Calu3 (cell line): ENCODE measurements at regions not wholly inside any gene's neighbourhood (a gene's known extent, or its start where the extent isn't known, plus 50 kb on each side); places are given as distances from the start of the nearest gene placed in this dataset.
"Not testable (repeated sequence)": the region's sequence is repeated elsewhere in the genome, so short reads cannot be mapped to it uniquely, and the experiment has no call there.

Experiments
- BruUV-seq: library from RNA; stranded (reverse); fragments of 400-500 nt; replicated peaks from 2 replicates; lab custom pipeline; 2021; lab: Mats Ljungman, UMichigan
- CTCF ChIA-PET: fragments of 300-600 bp; sonication (Branson Sonifier 250); formaldehyde crosslinking; loops from one replicate; lab custom pipeline; 2022; ENCODE audit warnings: antibody characterized with exemption; lab: Charles Lee
- DNase-seq: peaks from one replicate; pipeline ENCODE4 v3.0.0; 2022
- H3K27ac Mint-ChIP-seq: one replicate; pipeline ENCODE4 v1.8.0; 2022; ENCODE audit warnings: mixed read lengths; ENCODE audit not compliant: unreplicated experiment
- H3K27me3 Mint-ChIP-seq: one replicate; pipeline ENCODE4 v1.8.0; 2022; ENCODE audit warnings: mixed read lengths; ENCODE audit not compliant: unreplicated experiment
- H3K36me3 Mint-ChIP-seq: one replicate; pipeline ENCODE4 v1.8.0; 2022; ENCODE audit warnings: mild to moderate bottlenecking, moderate library complexity, mixed read lengths; ENCODE audit not compliant: insufficient read depth, unreplicated experiment
- H3K4me1 Mint-ChIP-seq: one replicate; pipeline ENCODE4 v1.8.0; 2022; ENCODE audit warnings: mild to moderate bottlenecking, low read depth, mixed read lengths; ENCODE audit not compliant: unreplicated experiment
- H3K4me3 Mint-ChIP-seq: one replicate; pipeline ENCODE4 v1.8.0; 2022; ENCODE audit warnings: mild to moderate bottlenecking, low read depth, moderate library complexity, mixed read lengths; ENCODE audit not compliant: unreplicated experiment
- H3K9me3 Mint-ChIP-seq: one replicate; pipeline ENCODE4 v1.8.0; 2022; ENCODE audit warnings: low read depth, mixed read lengths; ENCODE audit not compliant: unreplicated experiment
- intact Hi-C: fragments of 100-400 bp; cut with micrococcal nuclease; formaldehyde crosslinking; loops from one replicate; pipeline ENCODE4 v1.10.0; 2022; ENCODE audit not compliant: unreplicated experiment
- TF ChIP-seq, protein P1 (sequence below): fragments of 200-600 bp; IDR thresholded peaks from one replicate; pipeline ENCODE4 v1.8.0; 2022; ENCODE audit warnings: antibody characterized with exemption; ENCODE audit not compliant: unreplicated experiment

DNA sequence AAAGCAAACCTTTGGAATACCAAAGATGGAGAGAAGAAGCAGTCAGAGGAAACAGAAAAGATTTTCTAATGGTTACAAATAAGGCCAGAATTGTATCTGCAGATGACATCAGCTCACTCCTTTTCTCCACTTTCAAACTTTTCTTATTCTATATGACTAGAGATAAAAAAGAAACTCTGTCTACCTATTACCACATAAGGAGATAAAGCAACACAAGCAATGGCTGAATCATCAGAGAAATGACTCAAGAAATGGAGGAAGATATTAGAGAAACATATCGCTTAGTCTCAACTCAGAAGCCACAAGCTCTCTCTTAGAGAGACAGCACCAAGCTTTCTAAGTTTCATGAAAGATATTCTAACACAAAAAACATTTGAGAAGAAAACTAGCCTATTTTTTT lies 784.0 kb downstream of the ZPLD1 start:
- Mint-ChIP-seq H3K27ac (no peak overlapping the region), H3K4me3 (no peak overlapping the region), H3K36me3 (no peaks in the 10 kb centered on the region), H3K9me3 (peaks cover 3% of the 10 kb centered on the region), H3K27me3 (no peaks in the 10 kb centered on the region), H3K4me1 (no peaks in the 10 kb centered on the region)
- no peak for DNase-seq
- CTCF ChIA-PET: no interaction called here
- no TSS peak for BruUV-seq
- intact Hi-C loops: no loop called here
- TF ChIP-seq, protein P1, sequence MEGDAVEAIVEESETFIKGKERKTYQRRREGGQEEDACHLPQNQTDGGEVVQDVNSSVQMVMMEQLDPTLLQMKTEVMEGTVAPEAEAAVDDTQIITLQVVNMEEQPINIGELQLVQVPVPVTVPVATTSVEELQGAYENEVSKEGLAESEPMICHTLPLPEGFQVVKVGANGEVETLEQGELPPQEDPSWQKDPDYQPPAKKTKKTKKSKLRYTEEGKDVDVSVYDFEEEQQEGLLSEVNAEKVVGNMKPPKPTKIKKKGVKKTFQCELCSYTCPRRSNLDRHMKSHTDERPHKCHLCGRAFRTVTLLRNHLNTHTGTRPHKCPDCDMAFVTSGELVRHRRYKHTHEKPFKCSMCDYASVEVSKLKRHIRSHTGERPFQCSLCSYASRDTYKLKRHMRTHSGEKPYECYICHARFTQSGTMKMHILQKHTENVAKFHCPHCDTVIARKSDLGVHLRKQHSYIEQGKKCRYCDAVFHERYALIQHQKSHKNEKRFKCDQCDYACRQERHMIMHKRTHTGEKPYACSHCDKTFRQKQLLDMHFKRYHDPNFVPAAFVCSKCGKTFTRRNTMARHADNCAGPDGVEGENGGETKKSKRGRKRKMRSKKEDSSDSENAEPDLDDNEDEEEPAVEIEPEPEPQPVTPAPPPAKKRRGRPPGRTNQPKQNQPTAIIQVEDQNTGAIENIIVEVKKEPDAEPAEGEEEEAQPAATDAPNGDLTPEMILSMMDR: no peak

DNA sequence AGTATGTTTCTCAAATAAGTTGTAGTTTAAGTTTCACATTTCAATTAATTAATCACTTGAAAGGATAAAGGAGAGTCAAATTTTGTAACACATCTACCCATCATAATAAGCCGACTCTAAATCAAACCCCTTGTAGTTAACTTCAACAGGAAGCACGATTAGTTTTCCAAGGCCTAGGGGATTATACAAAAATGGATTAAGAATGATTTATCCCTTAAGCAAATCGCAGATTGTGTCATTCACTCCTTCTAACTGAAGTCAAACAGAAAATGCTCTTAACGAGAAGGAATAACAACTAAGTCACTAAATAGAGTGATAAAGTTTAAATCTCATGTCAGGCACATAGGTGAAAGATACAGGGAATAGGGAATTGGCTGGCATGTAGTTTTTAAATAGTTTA lies 792.8 kb downstream of the ZPLD1 start:
- no peaks in the 10 kb centered on the region for H3K36me3 Mint-ChIP-seq
- no peak overlapping the region for H3K4me3 Mint-ChIP-seq
- H3K27ac Mint-ChIP-seq: no peak overlapping the region
- intact Hi-C loops: no loop called here
- TF ChIP-seq, protein P1: no peak
- H3K9me3 Mint-ChIP-seq: no peaks in the 10 kb centered on the region
- DNase-seq: no peak
- H3K4me1 Mint-ChIP-seq: no peaks in the 10 kb centered on the region
- H3K27me3 Mint-ChIP-seq: no peaks in the 10 kb centered on the region
- BruUV-seq: no TSS peak
- CTCF ChIA-PET: no interaction called here

DNA sequence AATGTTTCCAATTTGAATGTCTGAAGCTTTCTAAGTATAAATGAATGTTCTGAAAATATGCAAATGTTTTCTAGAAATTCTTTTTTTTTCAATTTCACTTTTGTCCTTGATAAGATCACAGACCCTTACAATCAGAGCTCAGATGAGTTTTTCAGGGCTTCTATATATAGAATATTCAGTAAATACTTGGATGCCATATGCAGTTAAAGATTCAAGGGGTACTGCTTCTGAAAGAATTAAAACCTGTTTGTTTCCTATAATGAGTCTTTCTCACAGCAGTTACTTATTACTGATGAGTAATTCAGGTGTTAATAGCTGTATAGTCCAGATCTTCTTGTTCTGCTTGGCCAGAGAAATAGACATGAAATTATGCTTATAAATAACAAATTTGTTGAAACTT lies 812.6 kb downstream of the ZPLD1 start:
- intact Hi-C loops: no loop called here

DNA sequence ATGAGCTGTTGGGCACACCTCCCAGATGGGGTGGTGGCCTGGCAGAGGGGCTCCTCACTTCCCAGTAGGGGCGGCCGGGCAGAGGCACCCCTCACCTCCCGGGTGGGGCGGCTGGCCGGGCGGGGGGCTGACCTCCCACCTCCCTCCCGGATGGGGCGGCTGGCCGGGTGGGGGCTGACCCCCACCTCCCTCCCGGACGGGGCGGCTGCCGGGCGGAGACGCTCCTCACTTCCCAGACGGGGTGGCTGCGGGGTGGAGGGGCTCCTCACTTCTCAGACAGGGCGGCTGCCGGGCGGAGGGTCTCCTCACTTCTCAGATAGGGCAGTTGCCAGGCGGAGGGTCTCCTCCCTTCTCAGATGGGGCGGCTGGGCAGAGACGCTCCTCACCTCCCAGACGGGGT lies 820.0 kb downstream of the ZPLD1 start:
- BruUV-seq, H3K36me3 Mint-ChIP-seq, H3K9me3 Mint-ChIP-seq, H3K27ac Mint-ChIP-seq, H3K27me3 Mint-ChIP-seq, H3K4me3 Mint-ChIP-seq, intact Hi-C loops, H3K4me1 Mint-ChIP-seq, DNase-seq, CTCF ChIA-PET: not testable (repeated sequence)

More for the DNA sequence above, 812.6 kb downstream of the ZPLD1 start:
- no peak overlapping the region for H3K4me3 Mint-ChIP-seq
- H3K36me3 Mint-ChIP-seq: no peaks in the 10 kb centered on the region
- CTCF ChIA-PET: interaction anchor here (0.6 kb wide), 1 partner anchor 134 kb away, joined by 6 read pairs; no protein-coding TSS in a partner anchor
- BruUV-seq: no TSS peak
- TF ChIP-seq, protein P1: no peak
- no peaks in the 10 kb centered on the region for H3K9me3 Mint-ChIP-seq
- no peak overlapping the region for H3K27ac Mint-ChIP-seq
- H3K4me1 Mint-ChIP-seq: no peaks in the 10 kb centered on the region
- H3K27me3 Mint-ChIP-seq: no peaks in the 10 kb centered on the region
- no peak for DNase-seq

DNA sequence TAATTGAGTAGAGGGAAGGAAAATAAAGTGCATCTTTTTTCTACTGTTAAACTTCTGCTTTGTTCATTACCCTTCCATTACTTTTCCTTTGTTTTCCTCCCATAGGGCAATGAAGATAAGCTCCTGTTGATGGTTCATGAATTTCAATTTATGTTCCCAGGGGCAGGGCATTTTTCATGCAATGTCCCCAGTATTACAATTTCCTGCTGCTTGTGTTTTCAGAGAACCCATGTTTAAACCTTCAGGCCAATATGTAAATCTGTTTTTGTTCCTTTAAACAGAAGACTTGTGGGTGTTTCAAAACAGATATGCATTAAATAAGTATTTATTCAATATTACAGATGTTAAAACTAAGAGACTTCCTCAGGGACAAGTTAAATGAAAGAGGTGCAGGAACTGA lies 834.5 kb downstream of the ZPLD1 start:
- CTCF ChIA-PET: no interaction called here
- intact Hi-C loops: no loop called here
- peaks cover 6% of the 10 kb centered on the region for H3K9me3 Mint-ChIP-seq
- DNase-seq: no peak
- no peaks in the 10 kb centered on the region for H3K4me1 Mint-ChIP-seq
- no peak overlapping the region for H3K27ac Mint-ChIP-seq
- BruUV-seq: no TSS peak
- no peak overlapping the region for H3K4me3 Mint-ChIP-seq
- no peaks in the 10 kb centered on the region for H3K27me3 Mint-ChIP-seq
- TF ChIP-seq, protein P1: no peak
- H3K36me3 Mint-ChIP-seq: no peaks in the 10 kb centered on the region
